Smooth muscle cell (in vitro differentiated cells): ENCODE measurements at regions not wholly inside any gene's neighbourhood (a gene's known extent, or its start where the extent isn't known, plus 50 kb on each side); places are given as distances from the start of the nearest gene placed in this dataset.

Source experiments
- DNase-seq: peaks from one replicate; lab custom pipeline; 2025; ENCODE audit not compliant: unreplicated experiment; lab: John Stamatoyannopoulos, UW
- H2AFZ ChIP-seq: fragments of 200-600 bp; sonication (generic); 2 replicates; pipeline ENCODE4 v1.6.0; 2016; ENCODE audit warnings: antibody characterized with exemption, low read depth, mild to moderate bottlenecking
- H3F3A ChIP-seq: fragments of 200-600 bp; sonication (generic); 2 replicates; pipeline ENCODE4 v1.6.0; 2017; ENCODE audit warnings: antibody characterized with exemption, low read depth
- H3K27ac ChIP-seq: fragments of 200-600 bp; sonication (generic); 2 replicates; pipeline ENCODE4 v1.5.1; 2016; ENCODE audit warnings: low read depth, mild to moderate bottlenecking
- H3K27me3 ChIP-seq: fragments of 200-600 bp; sonication (generic); 2 replicates; pipeline ENCODE4 v1.6.1; 2016; ENCODE audit warnings: low read depth, mild to moderate bottlenecking
- H3K36me3 ChIP-seq: fragments of 200-600 bp; sonication (generic); 2 replicates; pipeline ENCODE4 v1.5.1; 2016; ENCODE audit warnings: low read depth
- H3K4me1 ChIP-seq: fragments of 200-600 bp; sonication (generic); 2 replicates; pipeline ENCODE4 v1.5.1; 2016; ENCODE audit warnings: low read depth
- H3K4me2 ChIP-seq: fragments of 200-600 bp; sonication (generic); 2 replicates; pipeline ENCODE4 v1.6.0; 2016; ENCODE audit warnings: mild to moderate bottlenecking
- H3K4me3 ChIP-seq: fragments of 200-600 bp; sonication (generic); 2 replicates; pipeline ENCODE4 v1.5.1; 2016; ENCODE audit warnings: mild to moderate bottlenecking
- H3K79me2 ChIP-seq: fragments of 200-600 bp; sonication (generic); 2 replicates; pipeline ENCODE4 v1.6.0; 2016; ENCODE audit warnings: low read depth, mild to moderate bottlenecking
- H3K9ac ChIP-seq: fragments of 200-600 bp; sonication (generic); 2 replicates; pipeline ENCODE4 v1.6.0; 2016; ENCODE audit warnings: low read depth
- H3K9me3 ChIP-seq: fragments of 200-600 bp; sonication (generic); replicated peaks from 2 replicates; pipeline ENCODE4 v1.5.1; 2016; ENCODE audit warnings: low read depth
- H4K20me1 ChIP-seq: fragments of 200-600 bp; sonication (generic); 2 replicates; pipeline ENCODE4 v1.6.0; 2016; ENCODE audit warnings: low read depth
- CTCF ChIP-seq: fragments of 200-600 bp; sonication (generic); IDR thresholded peaks from 2 replicates; pipeline ENCODE4 v1.5.1; 2017; ENCODE audit warnings: borderline replicate concordance, mild to moderate bottlenecking, antibody characterized with exemption; ENCODE audit not compliant: insufficient read depth, poor library complexity, severe bottlenecking
- WGBS: methylation state at CpG from one replicate; pipeline ENCODE4 v1.1.7; 2016; ENCODE audit warnings: low lambda C conversion rate; 5-methylcytosine and 5-hydroxymethylcytosine counted together

- H2AFZ ChIP-seq = no peak overlapping the region
- no peak overlapping the region for H3K4me2 ChIP-seq
- H3F3A ChIP-seq = no peaks in the 10 kb centered on the region
- no peak overlapping the region for H3K9ac ChIP-seq
- 31% methylated on average over 1 of the region's 1 CpG for WGBS
- DNase-seq = no peak
- no peak overlapping the region for H3K4me3 ChIP-seq
- H3K27ac ChIP-seq = no peak overlapping the region
- no peaks in the 10 kb centered on the region for H4K20me1 ChIP-seq
- H3K4me1 ChIP-seq = peaks cover 6% of the 10 kb centered on the region
- H3K79me2 ChIP-seq = no peaks in the 10 kb centered on the region
- no peaks in the 10 kb centered on the region for H3K9me3 ChIP-seq
- H3K36me3 ChIP-seq = no peaks in the 10 kb centered on the region
- no peaks in the 10 kb centered on the region for H3K27me3 ChIP-seq
- no peak for TF ChIP-seq CTCF
Measured at GRCh38 chr1:118484893-118485292, 299.9 kb upstream of the SPAG17 start.

GRCh38 chr1:118483245-118484006 lies 298.4 kb upstream of the SPAG17 start:
- no peaks in the 10 kb centered on the region for H3K9me3 ChIP-seq
- H3K4me3 ChIP-seq = no peak overlapping the region
- no peaks in the 10 kb centered on the region for H3K27me3 ChIP-seq
- no peak for TF ChIP-seq CTCF
- peak overlapping the region; percentile 20 for H3K27ac ChIP-seq
- no peak for DNase-seq
- no peak overlapping the region for H3K9ac ChIP-seq
- WGBS = 48% methylated on average over 3 of the region's 3 CpGs
- H4K20me1 ChIP-seq = no peaks in the 10 kb centered on the region
- H3K4me2 ChIP-seq = peak overlapping the region; percentile 32
- peaks cover 6% of the 10 kb centered on the region for H3K4me1 ChIP-seq
- no peaks in the 10 kb centered on the region for H3F3A ChIP-seq
- no peaks in the 10 kb centered on the region for H3K79me2 ChIP-seq
- H3K36me3 ChIP-seq = no peaks in the 10 kb centered on the region
- H2AFZ ChIP-seq = no peak overlapping the region

- no peaks in the 10 kb centered on the region for H3K27me3 ChIP-seq
- H2AFZ ChIP-seq = no peak overlapping the region
- no peaks in the 10 kb centered on the region for H3K9me3 ChIP-seq
- no peaks in the 10 kb centered on the region for H3K79me2 ChIP-seq
- no peaks in the 10 kb centered on the region for H3F3A ChIP-seq
- H3K9ac ChIP-seq = no peak overlapping the region
- no peak for TF ChIP-seq CTCF
- 7% methylated on average over 2 of the region's 2 CpGs for WGBS
- no peak for DNase-seq
- no peaks in the 10 kb centered on the region for H3K4me1 ChIP-seq
- no peaks in the 10 kb centered on the region for H3K36me3 ChIP-seq
- no peak overlapping the region for H3K4me3 ChIP-seq
- peak overlapping the region; percentile 23 for H3K4me2 ChIP-seq
- H3K27ac ChIP-seq = peak overlapping the region; percentile 31
- H4K20me1 ChIP-seq = no peaks in the 10 kb centered on the region
Measured at GRCh38 chr1:118481126-118481525, 296.1 kb upstream of the SPAG17 start.

GRCh38 chr1:118479351-118479750 lies 294.3 kb upstream of the SPAG17 start:
- Histone ChIP-seq H3F3A (no peaks in the 10 kb centered on the region), H3K27me3 (no peaks in the 10 kb centered on the region), H3K27ac (no peak overlapping the region), H3K4me2 (no peak overlapping the region), H2AFZ (no peak overlapping the region), H3K4me3 (no peak overlapping the region), H3K9ac (no peak overlapping the region), H3K9me3 (no peaks in the 10 kb centered on the region), H4K20me1 (no peaks in the 10 kb centered on the region), H3K4me1 (no peaks in the 10 kb centered on the region), H3K79me2 (no peaks in the 10 kb centered on the region), H3K36me3 (no peaks in the 10 kb centered on the region)
- WGBS = 91% methylated on average over 3 of the region's 3 CpGs
- no peak for DNase-seq
- TF ChIP-seq CTCF = no peak
